A673 (cell line): ENCODE measurements at regions not wholly inside any gene's neighbourhood (a gene's known extent, or its start where the extent isn't known, plus 50 kb on each side); places are given as distances from the start of the nearest gene placed in this dataset.

Source experiments
- CTCF ChIP-seq: fragments of 300-800, 200-600 bp; sonication (generic); conservative IDR thresholded peaks from 2 replicates; pipeline ENCODE4 v1.5.1; 2017; ENCODE audit warnings: low read depth, mild to moderate bottlenecking, antibody characterized with exemption, low read length, moderate library complexity, mixed read lengths
- EZH2 ChIP-seq: fragments of 200-600 bp; sonication (generic); IDR thresholded peaks from 2 replicates; pipeline ENCODE4 v1.6.1; 2017; ENCODE audit warnings: borderline replicate concordance, low read depth, mild to moderate bottlenecking, mixed read lengths, antibody characterized with exemption, low read length; ENCODE audit not compliant: poor library complexity, severe bottlenecking

- TF ChIP-seq CTCF (no peak), EZH2 (no peak)
Observed at GRCh38 chr3:102573483-102574028, 138.7 kb downstream of the ZPLD1 start.
